Esophagus muscularis mucosa (tissue), 4 donors: ENCODE measurements at regions not wholly inside any gene's neighbourhood (a gene's known extent, or its start where the extent isn't known, plus 50 kb on each side); places are given as distances from the start of the nearest gene placed in this dataset.

Experiments
- DNase-seq: peaks from one replicate; pipeline ENCODE4 v3.0.0-alpha.2; 2017; ENCODE audit errors: extremely low spot score
- H3K27ac ChIP-seq, 4 donors: fragments of 200-600 bp; sonication (generic); replicated peaks in 1 of 4; 1 replicate in 3 of 4; 2 replicates in 1 of 4; pipeline ENCODE4 v1.5.1; 2016 to 2019; ENCODE audit warnings: mild to moderate bottlenecking in 1 of 4
- H3K27me3 ChIP-seq, 4 donors: fragments of 200-600 bp; sonication (generic); one replicate each; pipeline versions ENCODE4 v1.5.1 to v1.6.0; 2016 to 2019
- H3K36me3 ChIP-seq, 4 donors: fragments of 200-600 bp; sonication (generic); one replicate each; pipeline ENCODE4 v1.5.1; 2016 to 2019
- H3K4me1 ChIP-seq, 4 donors: fragments of 200-600 bp; sonication (generic); one replicate each; pipeline ENCODE4 v1.5.1; 2016 to 2019
- H3K4me3 ChIP-seq, 4 donors: fragments of 200-600 bp; sonication (generic); 1 replicate in 2 of 4; 2 replicates in 2 of 4; pipeline ENCODE4 v1.5.1; 2016 to 2019; ENCODE audit warnings: mild to moderate bottlenecking in 4 of 4, moderate library complexity in 1 of 4
- H3K9me3 ChIP-seq, 4 donors: fragments of 200-600 bp; sonication (generic); 1 replicate in 3 of 4; 2 replicates in 1 of 4; pipeline ENCODE4 v1.5.1; 2016 to 2019
- CTCF ChIP-seq, 3 experiments: fragments of 200-600 bp in 2 of 3; fragments of 450-650 bp in 1 of 3; sonication (generic) in 2 of 3; IDR thresholded peaks; one replicate each; pipeline ENCODE4 v1.5.1; 2017 to 2019; ENCODE audit warnings: antibody characterized with exemption in 3 of 3, mild to moderate bottlenecking in 2 of 3, moderate library complexity in 1 of 3
- EP300 ChIP-seq: sonication (generic); formaldehyde crosslinking; IDR thresholded peaks from one replicate; pipeline ENCODE4 v1.6.1; 2017; ENCODE audit warnings: antibody characterized with exemption
- POLR2A ChIP-seq: fragments of 450-650 bp; IDR thresholded peaks from one replicate; pipeline ENCODE4 v1.6.1; 2017; ENCODE audit warnings: antibody characterized with exemption, moderate library complexity, mild to moderate bottlenecking, low read depth
- POLR2AphosphoS5 ChIP-seq, 2 donors: sonication (generic); formaldehyde crosslinking; IDR thresholded peaks; one replicate each; pipeline ENCODE4 v1.6.1; 2017; ENCODE audit warnings: antibody characterized with exemption in 2 of 2
- WGBS: methylation state at CpG from one replicate; pipeline ENCODE4 v1.1.5; 2018; 5-methylcytosine and 5-hydroxymethylcytosine counted together
- intact Hi-C: fragments of 100-400 bp; cut with DNase I; formaldehyde crosslinking; loops from one replicate; pipeline ENCODE4 v1.15.1; 2023

GRCh38 chr5:173667702-173668101, 51.3 kb upstream of the BOD1 start:
- no peak overlapping the region for H3K27ac ChIP-seq

GRCh38 chr5:173668245-173668800, 51.9 kb upstream of the BOD1 start:
- TF ChIP-seq POLR2AphosphoS5 (IDR thresholded peaks at IDR 0.05) = no peak
- H3K27me3 ChIP-seq = peaks cover 0 to 33% (median 0%) of the 10 kb centered on the region in 4 donors
- peaks cover 7 to 14% (median 12%) of the 10 kb centered on the region in 4 donors for H3K4me1 ChIP-seq
- H3K9me3 ChIP-seq = no peaks in the 10 kb centered on the region
- intact Hi-C loops = no loop called here
- H3K27ac ChIP-seq = no peak overlapping the region
- DNase-seq = no peak
- H3K4me3 ChIP-seq = no peak overlapping the region
- no peaks in the 10 kb centered on the region for H3K36me3 ChIP-seq
- WGBS = 89% methylated on average over 2 of the region's 2 CpGs

More at GRCh38 chr5:173667702-173668101, 51.3 kb upstream of the BOD1 start:
- H3K27me3 ChIP-seq = peaks cover 0 to 27% (median 0%) of the 10 kb centered on the region in 4 donors
- H3K36me3 ChIP-seq = no peaks in the 10 kb centered on the region
- H3K4me3 ChIP-seq = no peak overlapping the region
- WGBS = 83% methylated on average over 6 of the region's 7 CpGs
- H3K9me3 ChIP-seq = no peaks in the 10 kb centered on the region
- no peak for TF ChIP-seq POLR2A
- TF ChIP-seq POLR2AphosphoS5 (IDR thresholded peaks at IDR 0.05) = no peak
- TF ChIP-seq CTCF (IDR thresholded peaks at IDR 0.05) = no peak
- no peak for TF ChIP-seq EP300
- DNase-seq = no peak
- intact Hi-C loops = no loop called here
- peaks cover 7 to 14% (median 12%) of the 10 kb centered on the region in 4 donors for H3K4me1 ChIP-seq

GRCh38 chr5:173668910-173669309, 52.5 kb upstream of the BOD1 start:
- H3K36me3 ChIP-seq = no peaks in the 10 kb centered on the region
- peaks cover 0 to 39% (median 0%) of the 10 kb centered on the region in 4 donors for H3K27me3 ChIP-seq
- WGBS = 97% methylated on average over 5 of the region's 5 CpGs
- H3K4me3 ChIP-seq = no peak overlapping the region
- TF ChIP-seq POLR2A = no peak
- no peak for TF ChIP-seq EP300
- TF ChIP-seq CTCF (IDR thresholded peaks at IDR 0.05) = no peak
- no peak for TF ChIP-seq POLR2AphosphoS5 (IDR thresholded peaks at IDR 0.05)
- intact Hi-C loops = no loop called here
- H3K4me1 ChIP-seq = peaks cover 7 to 14% (median 12%) of the 10 kb centered on the region in 4 donors
- DNase-seq = no peak
- H3K27ac ChIP-seq = no peak overlapping the region
- no peaks in the 10 kb centered on the region for H3K9me3 ChIP-seq

DNA sequence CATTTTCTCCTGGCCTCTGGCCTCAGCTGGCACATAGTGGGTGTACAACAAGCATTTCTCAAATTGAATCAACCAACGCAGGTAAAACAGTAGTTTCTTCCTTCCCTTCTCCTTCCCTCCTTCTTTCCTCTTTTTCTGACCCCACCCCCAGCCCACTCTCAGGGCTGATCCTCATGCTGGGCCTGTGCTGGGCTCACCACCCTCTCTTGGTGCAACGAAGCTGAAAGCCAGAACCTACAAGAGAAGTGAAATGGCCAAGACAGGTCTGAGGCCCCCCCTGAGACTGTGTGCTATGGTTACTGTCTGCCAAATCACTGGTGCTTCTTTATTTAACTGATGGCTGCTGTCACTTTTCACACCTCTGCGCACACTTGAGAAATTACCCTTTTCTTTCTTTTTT, 53.0 kb upstream of the BOD1 start:
- intact Hi-C loops = no loop called here
- H3K27ac ChIP-seq = no peak overlapping the region
- no peak for TF ChIP-seq POLR2A
- TF ChIP-seq EP300 = no peak
- TF ChIP-seq POLR2AphosphoS5 (IDR thresholded peaks at IDR 0.05) = no peak
- DNase-seq = no peak
- peaks cover 7 to 14% (median 12%) of the 10 kb centered on the region in 4 donors for H3K4me1 ChIP-seq
- H3K36me3 ChIP-seq = no peaks in the 10 kb centered on the region
- H3K27me3 ChIP-seq = peaks cover 0 to 44% (median 0%) of the 10 kb centered on the region in 4 donors
- H3K4me3 ChIP-seq = no peak overlapping the region
- 65% methylated on average over 3 of the region's 3 CpGs for WGBS
- H3K9me3 ChIP-seq = no peaks in the 10 kb centered on the region

GRCh38 chr5:173670130-173670651, 53.7 kb upstream of the BOD1 start:
- Histone ChIP-seq H3K4me3 (no peak overlapping the region), H3K9me3 (peaks cover 0 to 6% (median 2%) of the 10 kb centered on the region in 4 donors), H3K36me3 (no peaks in the 10 kb centered on the region), H3K4me1 (peaks cover 7 to 14% (median 12%) of the 10 kb centered on the region in 4 donors), H3K27me3 (peaks cover 0 to 50% (median 0%) of the 10 kb centered on the region in 4 donors), H3K27ac (no peak overlapping the region)
- TF ChIP-seq EP300 (no peak), POLR2AphosphoS5 (IDR thresholded peaks at IDR 0.05) (no peak)
- intact Hi-C loops = no loop called here
- 47% methylated on average over 3 of the region's 3 CpGs for WGBS
- DNase-seq = no peak

DNA sequence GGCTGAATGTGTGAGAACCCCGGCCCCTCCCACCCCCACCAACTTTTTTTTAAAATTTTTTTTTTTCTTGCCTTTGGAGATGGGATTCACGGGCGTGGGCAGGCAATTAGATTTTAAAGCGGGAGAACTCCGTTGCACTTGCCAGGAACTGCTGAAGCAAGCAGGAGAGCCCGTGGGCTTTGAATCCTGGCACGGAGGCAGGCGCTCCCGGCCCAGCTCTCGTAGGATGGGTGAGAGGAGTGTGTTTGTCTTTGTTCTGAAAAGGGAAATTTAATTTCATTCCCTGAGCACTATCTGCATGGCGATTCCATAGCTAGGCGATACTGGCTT, 54.3 kb upstream of the BOD1 start:
- no peaks in the 10 kb centered on the region for H3K36me3 ChIP-seq
- peaks cover 0 to 9% (median 2%) of the 10 kb centered on the region in 4 donors for H3K9me3 ChIP-seq
- H3K4me3 ChIP-seq = peak overlapping the region in 1 of 4 donors; percentile 17
- TF ChIP-seq EP300 = no peak
- no peak for TF ChIP-seq POLR2A
- no peak for TF ChIP-seq POLR2AphosphoS5 (IDR thresholded peaks at IDR 0.05)
- TF ChIP-seq CTCF (IDR thresholded peaks at IDR 0.05) = no peak
- H3K27ac ChIP-seq = no peak overlapping the region
- intact Hi-C loops = no loop called here
- peaks cover 0 to 55% (median 0%) of the 10 kb centered on the region in 4 donors for H3K27me3 ChIP-seq
- 36% methylated on average over 12 of the region's 12 CpGs for WGBS
- DNase-seq = no peak
- peaks cover 7 to 14% (median 12%) of the 10 kb centered on the region in 4 donors for H3K4me1 ChIP-seq
